Fibroblast of lung (primary cell): ENCODE measurements at regions not wholly inside any gene's neighbourhood (a gene's known extent, or its start where the extent isn't known, plus 50 kb on each side); places are given as distances from the start of the nearest gene placed in this dataset.

Experiments used
- DNase-seq, 2 donors: peaks; one replicate each; pipeline versions ENCODE4 v3.0.0 to v3.0.0-alpha.2; 2010; ENCODE audit warnings: low read depth in 2 of 2
- H2AFZ ChIP-seq: 2 replicates; pipeline ENCODE4 v1.5.1; 2012; ENCODE audit warnings: low read length, control low read depth, inconsistent platforms
- H3K27ac ChIP-seq: 2 replicates; pipeline ENCODE4 v1.5.1; 2011; ENCODE audit warnings: low read length, control low read depth; ENCODE audit not compliant: insufficient read depth
- H3K27me3 ChIP-seq: 2 replicates; pipeline ENCODE4 v1.5.1; 2011; ENCODE audit warnings: mild to moderate bottlenecking, low read length; ENCODE audit not compliant: control insufficient read depth, insufficient read depth
- H3K36me3 ChIP-seq: 2 replicates; pipeline ENCODE4 v1.5.1; 2011; ENCODE audit warnings: low read length; ENCODE audit not compliant: control insufficient read depth, insufficient read depth
- H3K4me1 ChIP-seq: 2 replicates; pipeline ENCODE4 v1.5.1; 2011; ENCODE audit warnings: low read length; ENCODE audit not compliant: control insufficient read depth, insufficient read depth; ENCODE audit errors: extremely low read depth
- H3K4me2 ChIP-seq: 2 replicates; pipeline ENCODE4 v1.5.1; 2011; ENCODE audit warnings: low read length, control low read depth; ENCODE audit not compliant: insufficient read depth; ENCODE audit errors: extremely low read depth
- H3K4me3 ChIP-seq, 4 experiments: fragments of 200-600 bp in 1 of 4; sonication (generic) in 1 of 4; replicated peaks in 1 of 4; 2 replicates each; pipeline ENCODE4 v1.5.1; 2011 to 2016; ENCODE audit warnings: low read length in 4 of 4, low read depth in 3 of 4, mild to moderate bottlenecking in 3 of 4, control low read depth in 2 of 4, inconsistent platforms in 1 of 4, mixed read lengths in 1 of 4; ENCODE audit not compliant: insufficient read depth in 1 of 4; ENCODE audit errors: control extremely low read depth in 1 of 4
- H3K79me2 ChIP-seq: 2 replicates; pipeline ENCODE4 v1.5.1; 2012; ENCODE audit warnings: mild to moderate bottlenecking, low read length, inconsistent platforms; ENCODE audit not compliant: control insufficient read depth, insufficient read depth
- H3K9ac ChIP-seq: 2 replicates; pipeline ENCODE4 v1.5.1; 2011; ENCODE audit warnings: mild to moderate bottlenecking, low read length, control low read depth; ENCODE audit not compliant: insufficient read depth
- H3K9me3 ChIP-seq: 2 replicates; pipeline ENCODE4 v1.5.1; 2012; ENCODE audit warnings: low read depth, low read length; ENCODE audit not compliant: control insufficient read depth, insufficient read depth
- H4K20me1 ChIP-seq: 2 replicates; pipeline ENCODE4 v1.5.1; 2011; ENCODE audit warnings: low read length; ENCODE audit not compliant: control insufficient read depth, insufficient read depth; ENCODE audit errors: extremely low read depth
- EZH2 ChIP-seq: IDR thresholded peaks from 2 replicates; pipeline ENCODE4 v1.5.1; 2012; ENCODE audit warnings: low read length, control low read depth, mild to moderate bottlenecking; ENCODE audit errors: missing control alignments
- TF ChIP-seq, protein P1 (sequence below), 2 donors: IDR thresholded peaks in 1 of 2; conservative IDR thresholded peaks in 1 of 2; 1 replicate in 1 of 2; 2 replicates in 1 of 2; pipeline ENCODE4 v1.5.1; 2011 to 2012; ENCODE audit warnings: low read length in 2 of 2, control low read depth in 1 of 2, inconsistent platforms in 1 of 2, low read depth in 1 of 2, mild to moderate bottlenecking in 1 of 2

GRCh38 chrX:132568291-132568690, 79.5 kb upstream of the MBNL3 start:
- Histone ChIP-seq H3K27ac (no peak overlapping the region), H4K20me1 (no peaks in the 10 kb centered on the region), H3K4me3 (no peak overlapping the region), H3K36me3 (no peaks in the 10 kb centered on the region), H3K4me1 (no peaks in the 10 kb centered on the region), H2AFZ (no peak overlapping the region), H3K4me2 (no peak overlapping the region), H3K9me3 (no peaks in the 10 kb centered on the region), H3K27me3 (no peaks in the 10 kb centered on the region), H3K9ac (no peak overlapping the region), H3K79me2 (no peaks in the 10 kb centered on the region)
- no peak for DNase-seq
- TF ChIP-seq, protein P1, sequence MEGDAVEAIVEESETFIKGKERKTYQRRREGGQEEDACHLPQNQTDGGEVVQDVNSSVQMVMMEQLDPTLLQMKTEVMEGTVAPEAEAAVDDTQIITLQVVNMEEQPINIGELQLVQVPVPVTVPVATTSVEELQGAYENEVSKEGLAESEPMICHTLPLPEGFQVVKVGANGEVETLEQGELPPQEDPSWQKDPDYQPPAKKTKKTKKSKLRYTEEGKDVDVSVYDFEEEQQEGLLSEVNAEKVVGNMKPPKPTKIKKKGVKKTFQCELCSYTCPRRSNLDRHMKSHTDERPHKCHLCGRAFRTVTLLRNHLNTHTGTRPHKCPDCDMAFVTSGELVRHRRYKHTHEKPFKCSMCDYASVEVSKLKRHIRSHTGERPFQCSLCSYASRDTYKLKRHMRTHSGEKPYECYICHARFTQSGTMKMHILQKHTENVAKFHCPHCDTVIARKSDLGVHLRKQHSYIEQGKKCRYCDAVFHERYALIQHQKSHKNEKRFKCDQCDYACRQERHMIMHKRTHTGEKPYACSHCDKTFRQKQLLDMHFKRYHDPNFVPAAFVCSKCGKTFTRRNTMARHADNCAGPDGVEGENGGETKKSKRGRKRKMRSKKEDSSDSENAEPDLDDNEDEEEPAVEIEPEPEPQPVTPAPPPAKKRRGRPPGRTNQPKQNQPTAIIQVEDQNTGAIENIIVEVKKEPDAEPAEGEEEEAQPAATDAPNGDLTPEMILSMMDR (conservative IDR thresholded peaks at IDR 0.05 in 1 of 2, IDR thresholded peaks at IDR 0.05 in 1 of 2; ENCODE audit: low read depth in 1 of 2, low read length in 2 of 2) = no peak
- TF ChIP-seq EZH2 = no peak

DNA sequence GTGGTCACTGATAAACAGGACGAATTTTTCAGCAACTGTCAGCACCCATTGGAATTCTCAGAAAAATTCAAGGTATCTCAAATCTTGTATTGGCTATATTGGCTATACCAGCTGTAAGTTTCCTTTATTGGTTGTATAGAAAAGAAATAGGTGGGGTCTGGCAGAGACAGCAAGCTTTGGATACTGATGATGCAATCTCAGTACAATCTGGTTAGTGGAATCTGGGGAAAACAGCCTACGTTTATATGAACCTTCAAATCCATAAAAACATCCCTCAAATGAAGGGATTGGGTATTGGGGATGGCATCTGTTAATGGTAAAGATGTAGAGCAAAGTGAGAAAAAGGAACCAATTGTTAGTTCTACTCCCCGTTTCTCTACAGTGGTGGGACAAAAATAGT, 76.4 kb upstream of the MBNL3 start:
- H3K4me1 ChIP-seq = no peaks in the 10 kb centered on the region
- peak in 1 of 2 donors; percentile 36 for DNase-seq
- H4K20me1 ChIP-seq = no peaks in the 10 kb centered on the region
- no peak overlapping the region for H3K4me3 ChIP-seq
- no peak for TF ChIP-seq EZH2
- TF ChIP-seq, protein P1 (conservative IDR thresholded peaks at IDR 0.05 in 1 of 2, IDR thresholded peaks at IDR 0.05 in 1 of 2; ENCODE audit: low read depth in 1 of 2, low read length in 2 of 2) = no peak
- H3K27me3 ChIP-seq = no peaks in the 10 kb centered on the region
- no peak overlapping the region for H2AFZ ChIP-seq
- H3K79me2 ChIP-seq = no peaks in the 10 kb centered on the region
- H3K36me3 ChIP-seq = no peaks in the 10 kb centered on the region
- no peak overlapping the region for H3K4me2 ChIP-seq
- no peak overlapping the region for H3K27ac ChIP-seq
- no peak overlapping the region for H3K9ac ChIP-seq
- no peaks in the 10 kb centered on the region for H3K9me3 ChIP-seq

DNA sequence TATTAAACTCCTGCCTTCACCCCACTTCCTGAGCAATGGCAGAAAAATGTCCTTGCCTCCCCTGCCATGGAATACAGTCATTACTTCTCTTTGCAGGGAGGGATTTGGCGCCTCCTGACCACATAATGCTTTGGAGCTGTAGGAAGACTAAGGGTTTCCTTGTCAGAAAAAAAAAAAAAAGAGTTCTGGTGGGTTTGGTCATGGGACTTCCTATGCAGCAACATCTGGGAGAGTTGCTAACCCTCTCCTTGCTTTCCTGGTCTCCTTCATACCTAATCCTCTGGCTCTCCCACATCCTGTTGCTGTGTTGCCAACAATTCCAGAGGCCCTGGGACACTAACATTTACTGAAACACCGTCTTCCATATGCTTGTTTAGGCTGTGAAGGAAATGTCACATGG, 75.1 kb upstream of the MBNL3 start:
- H4K20me1 ChIP-seq = no peaks in the 10 kb centered on the region
- H3K4me1 ChIP-seq = no peaks in the 10 kb centered on the region
- no peak overlapping the region for H3K4me3 ChIP-seq
- no peaks in the 10 kb centered on the region for H3K79me2 ChIP-seq
- no peaks in the 10 kb centered on the region for H3K36me3 ChIP-seq
- H2AFZ ChIP-seq = no peak overlapping the region
- TF ChIP-seq EZH2 = no peak
- TF ChIP-seq, protein P1 (conservative IDR thresholded peaks at IDR 0.05 in 1 of 2, IDR thresholded peaks at IDR 0.05 in 1 of 2; ENCODE audit: low read depth in 1 of 2, low read length in 2 of 2) = no peak
- no peak overlapping the region for H3K4me2 ChIP-seq
- H3K27me3 ChIP-seq = no peaks in the 10 kb centered on the region
- no peaks in the 10 kb centered on the region for H3K9me3 ChIP-seq
- DNase-seq = peak; percentile 13 to 20
- H3K27ac ChIP-seq = no peak overlapping the region
- H3K9ac ChIP-seq = no peak overlapping the region
